Nephron (organoid): ENCODE measurements at regions not wholly inside any gene's neighbourhood (a gene's known extent, or its start where the extent isn't known, plus 50 kb on each side); places are given as distances from the start of the nearest gene placed in this dataset.

ENCODE experiments used
- H3K27ac Mint-ChIP-seq, 3 experiments: 2 replicates each; pipeline ENCODE4 v1.8.0; 2020; ENCODE audit warnings: mixed read lengths in 3 of 3, mild to moderate bottlenecking in 2 of 3, moderate library complexity in 1 of 3
- H3K27me3 Mint-ChIP-seq: 2 replicates; pipeline ENCODE4 v1.8.0; 2021; ENCODE audit warnings: low read depth, mild to moderate bottlenecking, moderate library complexity, mixed read lengths
- H3K36me3 Mint-ChIP-seq: 2 replicates; pipeline ENCODE4 v1.8.0; 2020; ENCODE audit warnings: low read depth, mixed read lengths
- H3K4me1 Mint-ChIP-seq: 2 replicates; pipeline ENCODE4 v1.8.0; 2020; ENCODE audit warnings: mixed read lengths
- H3K4me3 Mint-ChIP-seq, 3 experiments: 2 replicates each; pipeline ENCODE4 v1.8.0; 2020; ENCODE audit warnings: mild to moderate bottlenecking in 3 of 3, mixed read lengths in 3 of 3, moderate library complexity in 2 of 3
- H3K9me3 Mint-ChIP-seq: 2 replicates; pipeline ENCODE4 v1.8.0; 2020; ENCODE audit warnings: mixed read lengths
- TF ChIP-seq, protein P1 (sequence below), 3 experiments: fragments of 200-600 bp; sonication (generic); IDR thresholded peaks; one replicate each; pipeline ENCODE4 v1.5.0; 2021; ENCODE audit warnings: antibody characterized with exemption in 3 of 3; ENCODE audit not compliant: unreplicated experiment in 3 of 3

DNA sequence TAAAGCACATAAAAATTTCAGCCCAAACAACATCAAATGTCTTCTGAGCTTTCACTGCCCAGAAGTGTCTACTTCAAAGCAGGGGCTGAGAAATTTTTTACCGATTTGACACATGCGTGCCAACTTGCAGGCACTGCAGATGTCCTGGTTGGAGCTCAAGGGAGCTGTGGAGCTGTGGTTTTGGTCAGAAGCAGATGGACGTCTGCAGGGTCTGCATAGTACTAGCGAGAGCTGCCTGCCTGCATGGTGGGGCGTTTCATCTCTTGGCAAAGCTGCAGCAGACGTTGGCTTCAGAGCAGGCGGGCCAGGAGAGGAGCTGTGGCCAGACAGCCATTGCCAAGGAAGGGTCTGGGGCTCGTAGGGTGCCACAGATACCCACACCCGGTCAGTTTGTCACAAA is 296.7 kb downstream of the GLRX3 start:
- H3K4me3 Mint-ChIP-seq: no peak overlapping the region
- peaks cover 13% of the 10 kb centered on the region for H3K27me3 Mint-ChIP-seq
- no peaks in the 10 kb centered on the region for H3K4me1 Mint-ChIP-seq
- H3K36me3 Mint-ChIP-seq: no peaks in the 10 kb centered on the region
- H3K27ac Mint-ChIP-seq: no peak overlapping the region
- TF ChIP-seq, protein P1, sequence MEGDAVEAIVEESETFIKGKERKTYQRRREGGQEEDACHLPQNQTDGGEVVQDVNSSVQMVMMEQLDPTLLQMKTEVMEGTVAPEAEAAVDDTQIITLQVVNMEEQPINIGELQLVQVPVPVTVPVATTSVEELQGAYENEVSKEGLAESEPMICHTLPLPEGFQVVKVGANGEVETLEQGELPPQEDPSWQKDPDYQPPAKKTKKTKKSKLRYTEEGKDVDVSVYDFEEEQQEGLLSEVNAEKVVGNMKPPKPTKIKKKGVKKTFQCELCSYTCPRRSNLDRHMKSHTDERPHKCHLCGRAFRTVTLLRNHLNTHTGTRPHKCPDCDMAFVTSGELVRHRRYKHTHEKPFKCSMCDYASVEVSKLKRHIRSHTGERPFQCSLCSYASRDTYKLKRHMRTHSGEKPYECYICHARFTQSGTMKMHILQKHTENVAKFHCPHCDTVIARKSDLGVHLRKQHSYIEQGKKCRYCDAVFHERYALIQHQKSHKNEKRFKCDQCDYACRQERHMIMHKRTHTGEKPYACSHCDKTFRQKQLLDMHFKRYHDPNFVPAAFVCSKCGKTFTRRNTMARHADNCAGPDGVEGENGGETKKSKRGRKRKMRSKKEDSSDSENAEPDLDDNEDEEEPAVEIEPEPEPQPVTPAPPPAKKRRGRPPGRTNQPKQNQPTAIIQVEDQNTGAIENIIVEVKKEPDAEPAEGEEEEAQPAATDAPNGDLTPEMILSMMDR (IDR thresholded peaks at IDR 0.05; ENCODE audit: unreplicated experiment in 3 of 3): no peak
- H3K9me3 Mint-ChIP-seq: peaks cover 10% of the 10 kb centered on the region

- Mint-ChIP-seq H3K4me1 (no peaks in the 10 kb centered on the region), H3K4me3 (no peak overlapping the region), H3K27me3 (peaks cover 18% of the 10 kb centered on the region), H3K9me3 (peaks cover 10% of the 10 kb centered on the region), H3K27ac (no peak overlapping the region), H3K36me3 (no peaks in the 10 kb centered on the region)
- TF ChIP-seq, protein P1 (IDR thresholded peaks at IDR 0.05; ENCODE audit: unreplicated experiment in 3 of 3): no peak
These were observed 298.5 kb downstream of the GLRX3 start for GRCh38 chr10:130434446-130435385.

DNA sequence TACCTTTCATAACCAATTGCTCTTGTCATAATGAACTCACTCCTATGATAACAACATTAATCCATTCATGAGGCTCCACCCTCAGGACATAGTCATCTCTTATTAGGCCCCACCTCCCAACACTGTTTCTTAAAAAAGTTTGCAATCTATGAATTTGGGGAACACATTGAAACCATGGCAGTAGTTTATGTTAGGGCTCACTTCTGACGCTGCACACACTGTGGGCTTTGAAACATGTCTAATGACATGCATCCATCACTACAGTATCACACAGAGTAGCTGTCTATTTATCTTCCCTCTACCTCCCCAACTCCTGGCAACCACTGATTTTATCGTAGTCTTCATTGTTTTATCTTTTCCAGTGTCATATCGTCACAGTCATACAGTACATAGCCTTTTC is 299.8 kb downstream of the GLRX3 start:
- H3K4me3 Mint-ChIP-seq: no peak overlapping the region
- H3K4me1 Mint-ChIP-seq: no peaks in the 10 kb centered on the region
- H3K27me3 Mint-ChIP-seq: peaks cover 28% of the 10 kb centered on the region
- peaks cover 10% of the 10 kb centered on the region for H3K9me3 Mint-ChIP-seq
- TF ChIP-seq, protein P1 (IDR thresholded peaks at IDR 0.05; ENCODE audit: unreplicated experiment in 3 of 3): no peak
- no peak overlapping the region for H3K27ac Mint-ChIP-seq
- H3K36me3 Mint-ChIP-seq: no peaks in the 10 kb centered on the region

DNA sequence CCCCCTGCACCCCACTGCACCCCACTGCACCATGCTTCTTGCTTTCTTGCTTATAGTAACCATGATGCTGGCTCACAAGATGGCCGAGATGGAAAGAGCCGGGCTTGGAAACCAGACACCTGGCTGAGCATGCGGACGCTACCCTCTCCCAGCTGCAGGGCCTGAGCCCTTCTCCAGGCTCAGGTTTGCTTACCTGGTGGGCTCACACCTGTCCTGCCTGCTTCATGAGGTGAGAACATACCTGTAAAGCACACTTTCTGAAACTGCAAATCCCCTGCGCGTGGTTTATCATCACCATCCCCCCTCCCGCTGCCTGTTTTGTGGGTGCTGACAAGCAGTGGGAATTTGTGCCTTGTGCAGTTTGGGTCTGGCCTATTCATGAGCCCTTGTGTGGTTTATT is 302.7 kb downstream of the GLRX3 start:
- Mint-ChIP-seq H3K4me1 (no peaks in the 10 kb centered on the region), H3K27ac (no peak overlapping the region), H3K27me3 (peaks cover 50% of the 10 kb centered on the region), H3K36me3 (no peaks in the 10 kb centered on the region), H3K4me3 (no peak overlapping the region), H3K9me3 (peaks cover 7% of the 10 kb centered on the region)
- TF ChIP-seq, protein P1 (IDR thresholded peaks at IDR 0.05; ENCODE audit: unreplicated experiment in 3 of 3): no peak

GRCh38 chr10:130439766-130440165 is 303.6 kb downstream of the GLRX3 start:
- TF ChIP-seq, protein P1 (IDR thresholded peaks at IDR 0.05; ENCODE audit: unreplicated experiment in 3 of 3): no peak
- Mint-ChIP-seq H3K27me3 (peaks cover 50% of the 10 kb centered on the region), H3K4me3 (no peak overlapping the region), H3K9me3 (peaks cover 7% of the 10 kb centered on the region), H3K27ac (no peak overlapping the region), H3K36me3 (no peaks in the 10 kb centered on the region), H3K4me1 (no peaks in the 10 kb centered on the region)

DNA sequence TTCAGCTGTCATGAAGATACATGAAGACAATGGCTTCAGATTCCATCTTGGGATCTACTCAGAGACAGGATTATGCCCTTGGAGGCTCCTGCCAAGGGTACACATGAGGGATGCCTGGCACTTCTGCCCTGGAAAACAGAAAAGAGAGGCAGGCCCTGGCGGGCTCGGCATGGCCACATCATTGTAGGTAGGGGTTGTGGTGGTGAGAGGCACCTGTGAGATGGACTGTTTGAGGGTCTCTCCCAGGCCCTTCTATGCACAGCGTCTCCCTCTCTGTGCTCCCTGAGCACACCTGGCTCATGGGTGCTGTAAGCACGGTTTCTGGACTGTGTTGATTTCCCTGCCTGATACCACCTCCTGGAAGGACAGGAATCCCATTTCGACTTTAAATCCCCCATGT is 304.3 kb downstream of the GLRX3 start:
- H3K9me3 Mint-ChIP-seq: peaks cover 7% of the 10 kb centered on the region
- H3K27ac Mint-ChIP-seq: no peak overlapping the region
- TF ChIP-seq, protein P1 (IDR thresholded peaks at IDR 0.05; ENCODE audit: unreplicated experiment in 3 of 3): no peak
- no peaks in the 10 kb centered on the region for H3K4me1 Mint-ChIP-seq
- peaks cover 50% of the 10 kb centered on the region for H3K27me3 Mint-ChIP-seq
- no peak overlapping the region for H3K4me3 Mint-ChIP-seq
- no peaks in the 10 kb centered on the region for H3K36me3 Mint-ChIP-seq
